ENCODE measurements at regions not wholly inside any gene's neighbourhood (a gene's known extent, or its start where the extent isn't known, plus 50 kb on each side); places are given as distances from the start of the nearest gene placed in this dataset.

DNA sequence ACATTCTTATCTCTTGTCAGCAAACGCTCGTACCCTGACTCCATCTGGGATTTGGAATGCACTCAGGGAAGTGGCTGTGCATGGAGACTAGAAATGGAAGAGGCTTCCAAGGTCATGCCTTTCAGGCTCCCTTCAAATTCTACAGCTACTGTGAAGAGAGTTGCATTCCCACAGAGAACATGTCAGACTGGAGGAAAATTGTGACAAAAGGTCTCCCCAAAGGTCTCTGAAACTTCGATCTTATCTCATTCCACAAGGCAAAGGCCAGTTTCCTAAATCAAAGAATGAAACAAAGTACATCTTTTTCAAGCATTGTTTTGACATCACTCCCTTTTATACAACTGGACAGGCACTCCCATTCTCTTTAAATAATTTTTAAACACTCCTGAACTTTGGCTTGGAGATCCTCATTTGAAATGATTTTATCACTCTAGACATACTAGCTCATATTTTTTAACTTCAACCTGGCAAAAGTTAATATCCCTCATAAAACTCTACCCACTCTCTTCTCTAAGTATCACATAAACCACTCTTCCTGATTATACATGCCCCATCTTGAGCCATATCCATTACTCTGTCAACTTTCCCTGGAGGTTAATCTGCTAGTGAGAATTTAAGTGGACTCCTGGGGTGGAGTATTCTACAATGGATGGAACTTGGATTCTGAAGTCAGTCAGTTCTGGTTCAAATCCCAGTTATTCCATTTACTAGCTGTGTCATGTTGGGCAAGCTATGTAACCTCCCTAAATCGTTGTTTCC is 218.1 kb upstream of the HMGA2 start:
- Histone ChIP-seq H3K27ac (no peak overlapping the region), H3K9me3 (peaks cover 5% of the 10 kb centered on the region), H3K4me1 (no peaks in the 10 kb centered on the region), H4K20me1 (no peaks in the 10 kb centered on the region), H3K4me2 (no peak overlapping the region), H3K36me3 (no peaks in the 10 kb centered on the region), H3K9ac (no peak overlapping the region), H3K4me3 (no peak overlapping the region), H3K27me3 (no peaks in the 10 kb centered on the region)
- TF ChIP-seq Cebpa-rat (IDR thresholded peaks at IDR 0.05): no peak

DNA sequence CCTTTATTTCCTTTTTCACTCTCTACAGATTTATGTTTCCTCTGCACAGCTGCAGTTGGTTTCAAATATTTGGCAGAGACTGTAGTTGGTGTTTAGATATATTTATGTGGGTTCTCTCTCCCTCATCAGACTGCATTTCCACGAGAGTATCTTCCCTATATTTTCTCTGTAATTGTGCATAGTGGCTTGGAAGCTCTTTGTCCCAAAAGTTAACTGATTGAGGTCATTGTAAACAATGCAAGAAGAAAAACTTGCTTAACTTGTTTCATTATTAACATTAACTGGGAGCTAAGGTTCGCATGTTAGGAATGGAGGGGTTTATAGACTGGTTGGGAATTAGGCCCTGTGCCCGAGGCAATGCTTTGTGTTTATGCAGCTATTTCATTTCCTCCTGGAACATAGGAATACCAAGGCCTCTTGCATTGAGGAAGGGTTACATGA is 216.9 kb upstream of the HMGA2 start:
- H3K27ac ChIP-seq: no peak overlapping the region
- H3K9me3 ChIP-seq: peaks cover 5% of the 10 kb centered on the region
- no peaks in the 10 kb centered on the region for H3K27me3 ChIP-seq
- H3K4me3 ChIP-seq: no peak overlapping the region
- no peaks in the 10 kb centered on the region for H4K20me1 ChIP-seq
- no peaks in the 10 kb centered on the region for H3K36me3 ChIP-seq
- no peaks in the 10 kb centered on the region for H3K4me1 ChIP-seq
- no peak overlapping the region for H3K4me2 ChIP-seq
- no peak for TF ChIP-seq Cebpa-rat (IDR thresholded peaks at IDR 0.05)
- no peak overlapping the region for H3K9ac ChIP-seq

DNA sequence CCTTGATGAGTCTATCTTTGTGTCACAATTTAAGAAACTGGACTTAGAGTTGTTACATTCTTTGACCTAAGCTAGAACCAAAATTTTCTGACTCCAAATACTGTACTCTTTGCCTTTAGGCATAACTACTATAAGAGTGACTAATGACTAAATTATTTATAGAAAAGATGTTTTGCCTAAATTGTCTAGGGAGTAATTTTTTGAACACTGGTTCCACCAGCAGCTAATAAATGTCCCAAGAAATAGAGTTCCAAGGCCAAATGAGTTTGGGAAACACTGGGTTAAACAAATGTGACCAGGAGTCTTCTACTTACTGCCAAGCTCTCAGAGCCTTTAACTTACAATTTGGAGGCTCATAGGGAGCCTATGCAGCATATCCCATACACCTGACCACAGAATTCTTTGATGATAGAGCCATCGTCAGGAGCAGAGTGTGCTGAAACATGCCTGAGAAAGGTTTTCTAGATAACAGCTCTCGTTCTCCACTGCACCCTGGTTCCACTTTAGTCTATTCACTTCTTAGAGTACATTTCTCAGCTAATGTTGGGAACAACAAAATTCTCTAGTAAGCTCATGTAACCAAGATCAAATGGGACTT is 215.9 kb upstream of the HMGA2 start:
- Histone ChIP-seq H3K27ac (no peak overlapping the region), H3K9ac (no peak overlapping the region), H3K4me1 (no peaks in the 10 kb centered on the region), H3K27me3 (no peaks in the 10 kb centered on the region), H3K4me3 (no peak overlapping the region), H3K9me3 (peaks cover 5% of the 10 kb centered on the region), H3K4me2 (no peak overlapping the region), H3K36me3 (no peaks in the 10 kb centered on the region), H4K20me1 (no peaks in the 10 kb centered on the region)
- TF ChIP-seq Cebpa-rat (IDR thresholded peaks at IDR 0.05): no peak

- Histone ChIP-seq H3K4me2 (no peak overlapping the region), H3K4me3 (no peak overlapping the region), H3K9ac (no peak overlapping the region), H3K27me3 (no peaks in the 10 kb centered on the region), H3K4me1 (no peaks in the 10 kb centered on the region), H3K36me3 (no peaks in the 10 kb centered on the region), H3K27ac (no peak overlapping the region), H4K20me1 (no peaks in the 10 kb centered on the region), H3K9me3 (peaks cover 5% of the 10 kb centered on the region)
- no peak for TF ChIP-seq Cebpa-rat (IDR thresholded peaks at IDR 0.05)
These were observed 214.9 kb upstream of the HMGA2 start for GRCh38 chr12:65609359-65609771.

DNA sequence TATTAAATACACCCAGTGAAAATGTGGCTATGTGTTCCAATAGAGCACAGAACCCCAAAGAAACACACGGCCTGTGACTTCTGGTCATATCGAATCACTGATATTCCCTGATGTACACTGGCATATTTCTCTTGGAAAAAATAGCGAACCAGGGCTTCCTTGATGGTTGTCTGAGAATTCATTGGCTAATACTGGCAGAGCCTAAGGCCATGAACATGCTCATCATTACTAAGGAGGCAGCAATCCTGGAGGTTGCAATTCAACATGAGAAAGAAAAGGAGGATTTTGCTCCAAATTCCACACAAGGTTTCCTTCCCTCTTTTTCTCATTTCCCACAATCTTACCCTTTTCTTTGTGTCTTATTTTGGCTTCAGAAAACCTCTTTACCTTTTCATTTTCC is 212.9 kb upstream of the HMGA2 start:
- H3K4me3 ChIP-seq: no peak overlapping the region

GRCh38 chr12:65612440-65612839 is 211.8 kb upstream of the HMGA2 start:
- TF ChIP-seq Cebpa-rat (IDR thresholded peaks at IDR 0.05): no peak
- Histone ChIP-seq H3K27ac (no peak overlapping the region), H3K4me2 (no peak overlapping the region), H3K27me3 (no peaks in the 10 kb centered on the region), H3K4me3 (no peak overlapping the region), H3K36me3 (no peaks in the 10 kb centered on the region), H4K20me1 (no peaks in the 10 kb centered on the region), H3K4me1 (no peaks in the 10 kb centered on the region), H3K9me3 (peaks cover 5% of the 10 kb centered on the region), H3K9ac (no peak overlapping the region)

More for the DNA sequence above, 212.9 kb upstream of the HMGA2 start:
- Histone ChIP-seq H3K27ac (no peak overlapping the region), H3K36me3 (no peaks in the 10 kb centered on the region), H3K9me3 (peaks cover 5% of the 10 kb centered on the region), H3K4me1 (no peaks in the 10 kb centered on the region), H4K20me1 (no peaks in the 10 kb centered on the region), H3K27me3 (no peaks in the 10 kb centered on the region), H3K4me2 (no peak overlapping the region), H3K9ac (no peak overlapping the region)
- no peak for TF ChIP-seq Cebpa-rat (IDR thresholded peaks at IDR 0.05)

DNA sequence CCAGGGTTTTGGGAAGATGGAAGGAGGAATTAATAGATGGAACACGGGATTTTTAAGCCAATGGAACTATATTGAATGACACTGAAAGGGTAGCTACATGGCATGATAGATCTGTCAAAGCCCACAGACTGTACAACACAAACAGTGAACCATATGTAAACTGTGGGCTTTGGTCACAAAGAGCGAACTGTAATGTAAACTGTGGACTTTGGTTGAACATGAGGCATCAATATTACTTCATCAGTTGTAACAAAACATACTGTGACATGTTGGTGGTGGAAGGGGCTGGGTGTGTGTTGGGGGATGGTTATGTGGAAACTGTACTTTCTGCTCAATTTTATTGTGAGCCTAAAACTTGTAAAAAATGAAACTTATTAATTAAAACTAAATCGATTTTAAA is 210.6 kb upstream of the HMGA2 start:
- Histone ChIP-seq H3K36me3 (no peaks in the 10 kb centered on the region), H3K4me1 (peaks cover 2% of the 10 kb centered on the region; the same call in 1 of the 2 replicates), H3K27me3 (no peaks in the 10 kb centered on the region), H3K27ac (no peak overlapping the region), H4K20me1 (no peaks in the 10 kb centered on the region), H3K4me2 (no peak overlapping the region), H3K9me3 (no peaks in the 10 kb centered on the region), H3K4me3 (no peak overlapping the region), H3K9ac (no peak overlapping the region)
- no peak for TF ChIP-seq Cebpa-rat (IDR thresholded peaks at IDR 0.05)

- no peaks in the 10 kb centered on the region for H3K27me3 ChIP-seq
- H3K9me3 ChIP-seq: no peaks in the 10 kb centered on the region
- H3K4me1 ChIP-seq: peaks cover 6% of the 10 kb centered on the region; the same call in 1 of the 2 replicates
- no peak overlapping the region for H3K4me3 ChIP-seq
- no peaks in the 10 kb centered on the region for H3K36me3 ChIP-seq
- H4K20me1 ChIP-seq: no peaks in the 10 kb centered on the region
- no peak overlapping the region for H3K4me2 ChIP-seq
- no peak for TF ChIP-seq Cebpa-rat (IDR thresholded peaks at IDR 0.05)
- no peak overlapping the region for H3K9ac ChIP-seq
- no peak overlapping the region for H3K27ac ChIP-seq
These were observed 209.9 kb upstream of the HMGA2 start for GRCh38 chr12:65614259-65614889.

DNA sequence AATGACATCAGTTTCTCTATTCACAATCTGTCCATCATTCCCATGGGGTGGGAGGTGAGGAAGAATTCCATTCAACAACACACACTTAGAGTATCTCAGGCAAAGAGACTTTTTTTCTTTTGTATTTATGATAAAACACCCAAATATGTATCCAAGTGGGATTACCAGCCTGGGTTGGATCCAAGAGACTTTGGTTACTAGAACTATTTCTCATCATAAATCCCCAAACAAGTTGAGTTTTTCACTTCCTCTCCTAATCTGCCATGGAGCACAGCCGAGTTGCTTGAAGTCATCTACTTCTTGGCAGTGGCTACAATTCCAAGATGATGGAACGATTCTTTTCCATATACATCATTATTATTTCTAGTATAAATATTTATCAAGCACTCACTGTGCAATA is 209.2 kb upstream of the HMGA2 start:
- no peak overlapping the region for H3K9ac ChIP-seq
- no peak for TF ChIP-seq Cebpa-rat (IDR thresholded peaks at IDR 0.05)
- H3K4me1 ChIP-seq: peaks cover 6% of the 10 kb centered on the region; the same call in 1 of the 2 replicates
- no peaks in the 10 kb centered on the region for H4K20me1 ChIP-seq
- H3K4me3 ChIP-seq: no peak overlapping the region
- H3K27ac ChIP-seq: no peak overlapping the region
- no peaks in the 10 kb centered on the region for H3K36me3 ChIP-seq
- H3K27me3 ChIP-seq: no peaks in the 10 kb centered on the region
- no peak overlapping the region for H3K4me2 ChIP-seq
- H3K9me3 ChIP-seq: no peaks in the 10 kb centered on the region

DNA sequence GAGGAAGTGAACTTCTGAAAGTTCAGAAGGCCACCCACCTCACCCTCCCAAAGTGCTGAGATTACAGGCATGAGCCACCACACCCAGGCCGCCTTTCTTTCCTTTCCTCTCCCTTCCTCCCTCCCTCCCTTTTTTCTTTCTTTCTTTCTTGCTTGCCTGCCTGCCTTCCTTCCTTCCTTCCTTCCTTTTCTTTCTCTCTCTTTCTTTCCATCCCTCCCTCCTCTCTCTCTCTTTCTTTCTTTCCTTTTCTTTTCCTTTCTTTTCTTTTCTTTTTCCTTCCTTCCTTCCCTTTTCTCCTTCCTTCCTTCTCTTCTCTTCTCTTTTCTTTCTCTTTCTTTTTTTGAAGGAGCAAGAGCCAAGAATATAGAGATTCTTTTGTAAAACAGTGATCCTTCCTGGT is 208.3 kb upstream of the HMGA2 start:
- peaks cover 6% of the 10 kb centered on the region; the same call in 1 of the 2 replicates for H3K4me1 ChIP-seq
- no peak overlapping the region for H3K27ac ChIP-seq
- no peaks in the 10 kb centered on the region for H3K27me3 ChIP-seq
- H3K9me3 ChIP-seq: no peaks in the 10 kb centered on the region
- TF ChIP-seq Cebpa-rat (IDR thresholded peaks at IDR 0.05): no peak
- no peak overlapping the region for H3K4me2 ChIP-seq
- no peak overlapping the region for H3K4me3 ChIP-seq
- no peaks in the 10 kb centered on the region for H3K36me3 ChIP-seq
- H4K20me1 ChIP-seq: no peaks in the 10 kb centered on the region
- no peak overlapping the region for H3K9ac ChIP-seq

Measured in BLaER1 (cell line).